Panc1 (cell line): ENCODE measurements at regions not wholly inside any gene's neighbourhood (a gene's known extent, or its start where the extent isn't known, plus 50 kb on each side); places are given as distances from the start of the nearest gene placed in this dataset.

Experiments
- ATAC-seq: fragments of 200-7000 bp; cut with Tn5 transposase; 2 replicates; pipeline ENCODE4 v1.9.1; 2020; ENCODE audit warnings: mild to moderate bottlenecking, moderate library complexity
- BruUV-seq: library from RNA; stranded (reverse); fragments of 400-500 nt; replicated peaks from 2 replicates; lab custom pipeline; 2021; lab: Mats Ljungman, UMichigan
- CTCF ChIA-PET: fragments of 300-600 bp; sonication (Branson Sonifier 250); formaldehyde crosslinking; loops from one replicate; lab custom pipeline; 2022; ENCODE audit warnings: antibody characterized with exemption; lab: Charles Lee
- POLR2A ChIA-PET: fragments of 300-600 bp; sonication (Branson Sonifier 250); formaldehyde crosslinking; loops from one replicate; lab custom pipeline; 2022; ENCODE audit warnings: antibody characterized with exemption; lab: Charles Lee
- DNase-seq: peaks from one replicate; pipeline ENCODE4 v3.0.0-alpha.2; 2010; ENCODE audit warnings: low read depth, low spot score
- H3K27ac ChIP-seq: 2 replicates; pipeline ENCODE4 v1.5.1; 2011; ENCODE audit warnings: mild to moderate bottlenecking, low read length, inconsistent platforms
- H3K27me3 ChIP-seq: fragments of 200-500 bp; sonication (Bioruptor generic); 2 replicates; pipeline ENCODE4 v1.6.0; 2014; ENCODE audit warnings: low read length, inconsistent platforms; ENCODE audit not compliant: control insufficient read depth, insufficient read depth
- H3K36me3 ChIP-seq: fragments of 200-500 bp; sonication (Bioruptor generic); 2 replicates; pipeline ENCODE4 v1.5.1; 2014; ENCODE audit warnings: inconsistent platforms, mild to moderate bottlenecking, low read length, moderate library complexity; ENCODE audit not compliant: control insufficient read depth, insufficient read depth
- H3K4me1 ChIP-seq: 2 replicates; pipeline ENCODE4 v1.5.1; 2011; ENCODE audit warnings: inconsistent platforms, mild to moderate bottlenecking, low read length, moderate library complexity; ENCODE audit not compliant: control insufficient read depth, insufficient read depth
- H3K4me3 ChIP-seq, 2 experiments: 2 replicates each; pipeline ENCODE4 v1.5.1; 2011 to 2012; ENCODE audit warnings: low read depth in 2 of 2, low read length in 2 of 2, mild to moderate bottlenecking in 2 of 2, inconsistent platforms in 1 of 2, moderate library complexity in 1 of 2
- H3K9me3 ChIP-seq: fragments of 200-500 bp; sonication (Bioruptor generic); 2 replicates; pipeline ENCODE4 v1.5.1; 2014; ENCODE audit warnings: low read depth, mild to moderate bottlenecking, inconsistent platforms, low read length, moderate library complexity; ENCODE audit not compliant: control insufficient read depth, insufficient read depth
- CTCF ChIP-seq: fragments of 450-650 bp; IDR thresholded peaks from 2 replicates; pipeline ENCODE4 v1.5.1; 2017; ENCODE audit warnings: mild to moderate bottlenecking
- POLR2AphosphoS5 ChIP-seq: IDR thresholded peaks from 2 replicates; pipeline ENCODE4 v1.6.1; 2012; ENCODE audit warnings: mild to moderate bottlenecking, low read depth, low read length, moderate library complexity
- REST ChIP-seq, 2 experiments: IDR thresholded peaks; 2 replicates each; pipeline ENCODE4 v1.6.1; 2011 to 2012; ENCODE audit warnings: low read depth in 2 of 2, control low read depth in 1 of 2, low read length in 1 of 2, mild to moderate bottlenecking in 1 of 2, moderate library complexity in 1 of 2; ENCODE audit not compliant: insufficient read depth in 1 of 2
- SIN3A ChIP-seq: IDR thresholded peaks from 2 replicates; pipeline ENCODE4 v1.6.1; 2012; ENCODE audit warnings: low read depth, mild to moderate bottlenecking, low read length, moderate library complexity, borderline replicate concordance; ENCODE audit not compliant: insufficient read depth
- TCF7L2 ChIP-seq: IDR thresholded peaks from 2 replicates; pipeline ENCODE4 v1.6.1; 2011; ENCODE audit warnings: mild to moderate bottlenecking, low read depth, low read length, inconsistent platforms
- in situ Hi-C: cut with HindIII; loops from 2 replicates; pipeline ENCODE4 v1.10.0; 2016; ENCODE audit warnings: low sequenced_read_pairs, low pct_unique_long_range_greater_than_20kb
- intact Hi-C: fragments of 100-400 bp; cut with micrococcal nuclease; formaldehyde crosslinking; loops from one replicate; pipeline ENCODE4 v1.10.0; 2022; ENCODE audit not compliant: unreplicated experiment

- BruUV-seq, result no TSS peak
- DNase-seq (no peak), ATAC-seq (no peak)
- no peak overlapping the region for H3K4me3 ChIP-seq
- intact Hi-C loops, result no loop called here
- in situ Hi-C loops, result no loop called here
- H3K27ac ChIP-seq, result no peak overlapping the region
- H3K9me3 ChIP-seq, result no peaks in the 10 kb centered on the region
- ChIA-PET CTCF (interaction anchor here (0.6 kb wide), 1 partner anchor 98 kb away, joined by 3 read pairs; no protein-coding TSS in a partner anchor), POLR2A (no interaction called here)
- H3K4me1 ChIP-seq, result no peaks in the 10 kb centered on the region
- no peak for TF ChIP-seq REST (IDR thresholded peaks at IDR 0.05; ENCODE audit: insufficient read depth in 1 of 2, low read depth in 2 of 2, low read length in 1 of 2)
- no peak for TF ChIP-seq TCF7L2
- TF ChIP-seq CTCF, result no peak
- no peak for TF ChIP-seq POLR2AphosphoS5
- TF ChIP-seq SIN3A, result no peak
- H3K27me3 ChIP-seq, result no peaks in the 10 kb centered on the region
- no peaks in the 10 kb centered on the region for H3K36me3 ChIP-seq
These were observed 84.5 kb upstream of the ARHGAP28 start for GRCh38 chr18:6644836-6645627.

- ChIA-PET CTCF (no interaction called here), POLR2A (no interaction called here)
- intact Hi-C loops (no loop called here), in situ Hi-C loops (no loop called here)
- no TSS peak for BruUV-seq
- no peak for DNase-seq
- ATAC-seq, result no peak
- H3K4me3 ChIP-seq, result no peak overlapping the region
- TF ChIP-seq TCF7L2 (no peak), CTCF (no peak), REST (IDR thresholded peaks at IDR 0.05; ENCODE audit: insufficient read depth in 1 of 2, low read depth in 2 of 2, low read length in 1 of 2) (no peak), POLR2AphosphoS5 (no peak), SIN3A (no peak)
- H3K27ac ChIP-seq, result no peak overlapping the region
- H3K4me1 ChIP-seq, result no peaks in the 10 kb centered on the region
- H3K9me3 ChIP-seq, result no peaks in the 10 kb centered on the region
- no peaks in the 10 kb centered on the region for H3K27me3 ChIP-seq
- no peaks in the 10 kb centered on the region for H3K36me3 ChIP-seq
These were observed 82.7 kb upstream of the ARHGAP28 start for GRCh38 chr18:6646801-6647200.
